ENCODE measurements at regions not wholly inside any gene's neighbourhood (a gene's known extent, or its start where the extent isn't known, plus 50 kb on each side); places are given as distances from the start of the nearest gene placed in this dataset.

DNA sequence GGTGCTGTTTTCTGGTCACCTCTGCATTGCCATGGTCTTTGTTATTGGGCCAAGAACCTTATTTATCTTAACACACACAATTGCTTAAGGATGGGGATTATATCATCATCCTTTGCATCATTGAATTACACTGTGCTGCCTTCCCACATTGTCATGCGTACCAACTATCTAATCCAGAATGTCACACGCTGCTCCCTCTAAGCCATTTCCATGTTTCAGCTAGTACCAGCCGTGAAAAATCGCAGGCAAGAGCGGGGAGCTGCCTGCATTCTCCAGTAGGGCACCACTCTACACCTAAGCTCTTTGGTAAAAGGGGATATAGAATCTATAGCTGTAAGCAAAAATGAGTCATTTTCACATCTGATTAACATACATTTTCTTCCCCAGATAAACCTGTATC is 277.0 kb downstream of the PRL start:
- POLR2A ChIA-PET = no interaction called here
- Histone ChIP-seq H3K27me3 (ENCODE audit: control insufficient read depth, insufficient read depth, low read length) (no peaks in the 10 kb centered on the region), H3K9me3 (ENCODE audit: control insufficient read depth, insufficient read depth, low read depth, low read length) (no peaks in the 10 kb centered on the region), H3K4me3 (ENCODE audit: low read depth in 2 of 2, low read length in 2 of 2) (no peak overlapping the region), H3K27ac (ENCODE audit: low read length) (no peak overlapping the region), H3K36me3 (ENCODE audit: control insufficient read depth, insufficient read depth, low read length) (no peaks in the 10 kb centered on the region), H3K4me1 (ENCODE audit: control insufficient read depth, insufficient read depth, low read length) (no peaks in the 10 kb centered on the region; the same call in 1 of the 2 replicates)
- TF ChIP-seq, protein P1, sequence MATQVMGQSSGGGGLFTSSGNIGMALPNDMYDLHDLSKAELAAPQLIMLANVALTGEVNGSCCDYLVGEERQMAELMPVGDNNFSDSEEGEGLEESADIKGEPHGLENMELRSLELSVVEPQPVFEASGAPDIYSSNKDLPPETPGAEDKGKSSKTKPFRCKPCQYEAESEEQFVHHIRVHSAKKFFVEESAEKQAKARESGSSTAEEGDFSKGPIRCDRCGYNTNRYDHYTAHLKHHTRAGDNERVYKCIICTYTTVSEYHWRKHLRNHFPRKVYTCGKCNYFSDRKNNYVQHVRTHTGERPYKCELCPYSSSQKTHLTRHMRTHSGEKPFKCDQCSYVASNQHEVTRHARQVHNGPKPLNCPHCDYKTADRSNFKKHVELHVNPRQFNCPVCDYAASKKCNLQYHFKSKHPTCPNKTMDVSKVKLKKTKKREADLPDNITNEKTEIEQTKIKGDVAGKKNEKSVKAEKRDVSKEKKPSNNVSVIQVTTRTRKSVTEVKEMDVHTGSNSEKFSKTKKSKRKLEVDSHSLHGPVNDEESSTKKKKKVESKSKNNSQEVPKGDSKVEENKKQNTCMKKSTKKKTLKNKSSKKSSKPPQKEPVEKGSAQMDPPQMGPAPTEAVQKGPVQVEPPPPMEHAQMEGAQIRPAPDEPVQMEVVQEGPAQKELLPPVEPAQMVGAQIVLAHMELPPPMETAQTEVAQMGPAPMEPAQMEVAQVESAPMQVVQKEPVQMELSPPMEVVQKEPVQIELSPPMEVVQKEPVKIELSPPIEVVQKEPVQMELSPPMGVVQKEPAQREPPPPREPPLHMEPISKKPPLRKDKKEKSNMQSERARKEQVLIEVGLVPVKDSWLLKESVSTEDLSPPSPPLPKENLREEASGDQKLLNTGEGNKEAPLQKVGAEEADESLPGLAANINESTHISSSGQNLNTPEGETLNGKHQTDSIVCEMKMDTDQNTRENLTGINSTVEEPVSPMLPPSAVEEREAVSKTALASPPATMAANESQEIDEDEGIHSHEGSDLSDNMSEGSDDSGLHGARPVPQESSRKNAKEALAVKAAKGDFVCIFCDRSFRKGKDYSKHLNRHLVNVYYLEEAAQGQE (IDR thresholded peaks at IDR 0.05; ENCODE audit: insufficient read depth in 1 of 2, low read depth in 2 of 2, low read length in 1 of 2) = no peak
- TF ChIP-seq TCF7L2 (IDR thresholded peaks at IDR 0.05; ENCODE audit: low read depth, low read length) (no peak), SIN3A (IDR thresholded peaks at IDR 0.05; ENCODE audit: borderline replicate concordance, insufficient read depth, low read depth, low read length) (no peak), POLR2AphosphoS5 (IDR thresholded peaks at IDR 0.05; ENCODE audit: low read depth, low read length) (no peak)
- TF ChIP-seq, protein P2, sequence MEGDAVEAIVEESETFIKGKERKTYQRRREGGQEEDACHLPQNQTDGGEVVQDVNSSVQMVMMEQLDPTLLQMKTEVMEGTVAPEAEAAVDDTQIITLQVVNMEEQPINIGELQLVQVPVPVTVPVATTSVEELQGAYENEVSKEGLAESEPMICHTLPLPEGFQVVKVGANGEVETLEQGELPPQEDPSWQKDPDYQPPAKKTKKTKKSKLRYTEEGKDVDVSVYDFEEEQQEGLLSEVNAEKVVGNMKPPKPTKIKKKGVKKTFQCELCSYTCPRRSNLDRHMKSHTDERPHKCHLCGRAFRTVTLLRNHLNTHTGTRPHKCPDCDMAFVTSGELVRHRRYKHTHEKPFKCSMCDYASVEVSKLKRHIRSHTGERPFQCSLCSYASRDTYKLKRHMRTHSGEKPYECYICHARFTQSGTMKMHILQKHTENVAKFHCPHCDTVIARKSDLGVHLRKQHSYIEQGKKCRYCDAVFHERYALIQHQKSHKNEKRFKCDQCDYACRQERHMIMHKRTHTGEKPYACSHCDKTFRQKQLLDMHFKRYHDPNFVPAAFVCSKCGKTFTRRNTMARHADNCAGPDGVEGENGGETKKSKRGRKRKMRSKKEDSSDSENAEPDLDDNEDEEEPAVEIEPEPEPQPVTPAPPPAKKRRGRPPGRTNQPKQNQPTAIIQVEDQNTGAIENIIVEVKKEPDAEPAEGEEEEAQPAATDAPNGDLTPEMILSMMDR (IDR thresholded peaks at IDR 0.05) = no peak
- in situ Hi-C loops (cut with HindIII; ENCODE audit: low pct_unique_long_range_greater_than_20kb, low sequenced_read_pairs) = no loop called here
- no TSS peak for BruUV-seq (replicated peaks)
- intact Hi-C loops (cut with micrococcal nuclease; ENCODE audit: unreplicated experiment) = no loop called here
- CTCF ChIA-PET = no interaction called here
- ATAC-seq (no peak), DNase-seq (ENCODE audit: low read depth, low spot score) (no peak)

DNA sequence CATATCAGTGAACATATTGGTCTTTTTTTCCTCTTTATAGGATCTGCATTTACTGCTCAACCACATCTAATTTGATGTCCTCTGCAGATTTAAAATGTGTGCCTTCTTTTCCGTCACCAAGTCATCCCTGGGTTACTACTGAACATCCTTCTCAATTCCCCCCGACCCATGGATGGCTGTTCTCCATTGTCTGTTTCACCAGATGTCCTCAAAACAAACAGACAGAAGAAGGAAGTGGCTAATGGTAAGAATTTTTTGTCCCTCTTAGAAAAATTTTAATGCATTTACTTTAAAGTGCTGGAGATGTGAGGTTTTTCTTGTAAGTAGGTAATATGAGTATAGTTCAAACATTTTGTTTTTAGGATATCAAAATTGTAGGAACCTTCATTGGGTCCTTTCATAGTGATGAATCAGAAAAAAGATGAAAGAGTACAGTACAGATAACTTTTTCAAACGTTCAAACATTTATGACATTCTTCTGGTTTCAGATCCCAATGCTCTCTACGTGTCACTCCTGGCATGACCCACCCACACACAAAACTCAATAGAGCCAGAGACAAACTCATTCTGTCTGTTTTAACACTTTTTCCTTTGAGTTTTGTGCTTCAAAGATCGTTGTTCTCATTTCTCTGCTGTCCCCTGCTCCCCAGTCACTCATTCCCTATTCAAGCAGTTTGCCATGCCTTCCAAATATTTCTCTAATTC is 276.4 kb downstream of the PRL start:
- CTCF ChIA-PET = no interaction called here
- POLR2A ChIA-PET = no interaction called here
- in situ Hi-C loops (cut with HindIII; ENCODE audit: low pct_unique_long_range_greater_than_20kb, low sequenced_read_pairs) (no loop called here), intact Hi-C loops (cut with micrococcal nuclease; ENCODE audit: unreplicated experiment) (no loop called here)
- H3K27ac ChIP-seq (ENCODE audit: low read length) = no peak overlapping the region
- no peaks in the 10 kb centered on the region for H3K9me3 ChIP-seq (ENCODE audit: control insufficient read depth, insufficient read depth, low read depth, low read length)
- ATAC-seq (no peak), DNase-seq (ENCODE audit: low read depth, low spot score) (no peak)
- no peaks in the 10 kb centered on the region for H3K36me3 ChIP-seq (ENCODE audit: control insufficient read depth, insufficient read depth, low read length)
- TF ChIP-seq, protein P1 (IDR thresholded peaks at IDR 0.05; ENCODE audit: insufficient read depth in 1 of 2, low read depth in 2 of 2, low read length in 1 of 2) = no peak
- no peak for TF ChIP-seq POLR2AphosphoS5 (IDR thresholded peaks at IDR 0.05; ENCODE audit: low read depth, low read length)
- H3K4me3 ChIP-seq (ENCODE audit: low read depth in 2 of 2, low read length in 2 of 2) = no peak overlapping the region
- no peaks in the 10 kb centered on the region; the same call in 1 of the 2 replicates for H3K4me1 ChIP-seq (ENCODE audit: control insufficient read depth, insufficient read depth, low read length)
- H3K27me3 ChIP-seq (ENCODE audit: control insufficient read depth, insufficient read depth, low read length) = no peaks in the 10 kb centered on the region
- BruUV-seq (replicated peaks) = no TSS peak
